HG02981 (cell line): ENCODE measurements at regions not wholly inside any gene's neighbourhood (a gene's known extent, or its start where the extent isn't known, plus 50 kb on each side); places are given as distances from the start of the nearest gene placed in this dataset.
"Not testable (repeated sequence)": the region's sequence is repeated elsewhere in the genome, so short reads cannot be mapped to it uniquely, and the experiment has no call there.

Experiments used
- ATAC-seq: cut with Tn5 transposase; IDR thresholded peaks from one replicate; pipeline ENCODE4 v1.9.1; 2021; ENCODE audit warnings: mild to moderate bottlenecking, moderate library complexity; ENCODE audit not compliant: unreplicated experiment

DNA sequence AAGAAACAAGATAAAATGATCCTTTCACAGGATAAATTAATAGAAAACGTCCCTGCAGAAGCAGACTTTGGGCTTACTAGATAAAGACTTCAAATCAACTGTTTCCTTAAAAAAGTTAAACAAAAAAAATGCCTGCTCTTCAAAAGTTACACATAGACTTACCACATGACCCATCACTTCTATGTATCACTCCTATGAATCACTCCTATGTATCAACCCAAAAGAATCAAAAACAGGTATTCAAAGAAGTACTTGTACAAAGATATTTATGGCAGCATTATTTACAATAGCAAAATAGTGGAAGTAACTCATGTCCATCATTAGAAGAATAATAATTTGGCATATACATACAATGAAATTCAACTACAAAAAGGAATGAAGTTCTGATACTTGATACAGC is 56.3 kb upstream of the PRDM9 start:
- ATAC-seq = no peak

DNA sequence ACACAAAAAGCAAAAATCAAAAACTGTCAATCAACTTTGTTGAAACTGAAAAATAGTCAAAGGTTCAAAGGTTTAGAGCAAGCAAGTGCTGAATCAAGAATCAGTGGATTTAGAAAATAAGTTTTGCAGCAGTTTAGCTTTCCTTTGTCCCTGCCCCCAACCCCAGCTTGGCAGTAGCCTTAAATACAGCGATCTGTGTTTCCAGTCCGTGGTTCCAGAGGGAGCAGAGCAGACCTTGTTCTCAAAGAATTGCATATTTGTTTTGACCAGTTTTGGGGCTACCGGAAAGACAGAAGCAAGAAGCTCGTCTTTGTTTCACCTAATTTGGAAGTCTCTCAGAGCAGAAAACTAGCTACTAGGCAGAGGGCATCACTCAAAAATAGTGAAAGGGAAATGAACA is 57.2 kb upstream of the PRDM9 start:
- ATAC-seq = no peak

DNA sequence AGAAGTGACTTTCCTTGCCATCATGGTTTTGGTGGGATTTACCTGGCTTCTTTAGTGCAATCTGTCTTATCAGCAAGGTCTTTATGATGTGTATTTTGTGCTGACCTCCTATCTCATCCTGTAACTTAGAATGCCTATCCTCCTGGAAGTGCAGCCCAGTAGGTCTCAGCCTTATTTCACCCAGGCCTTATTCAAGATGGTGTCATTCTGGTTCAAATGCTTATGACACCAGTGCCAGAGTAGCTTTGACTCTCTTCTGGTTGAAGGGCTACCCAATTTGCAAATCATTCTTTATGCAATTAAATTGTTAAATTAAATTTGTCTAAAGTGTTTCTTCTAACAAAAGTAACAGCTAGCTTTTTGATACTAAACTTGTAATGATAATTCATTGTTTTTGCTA is 58.8 kb upstream of the PRDM9 start:
- ATAC-seq = no peak

DNA sequence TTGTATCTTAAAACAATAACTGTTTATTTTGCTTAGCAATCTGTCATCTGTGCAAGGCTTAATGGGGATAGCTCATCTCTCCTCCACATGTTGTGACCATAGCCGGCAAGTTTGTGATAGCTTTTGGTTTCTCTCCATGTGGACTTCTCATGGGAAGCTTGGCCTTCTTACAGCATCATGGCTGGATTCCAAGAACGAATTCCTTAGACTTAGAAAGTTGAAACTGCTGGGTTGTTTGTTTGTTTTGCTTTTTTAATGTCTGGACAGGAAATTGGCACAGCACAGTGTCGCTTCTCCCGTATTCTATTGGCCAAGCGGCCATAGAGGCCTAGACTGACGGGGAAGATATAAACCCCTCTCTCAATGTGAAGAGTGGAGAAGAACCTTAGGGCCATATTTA is 61.0 kb upstream of the PRDM9 start:
- ATAC-seq = no peak

DNA sequence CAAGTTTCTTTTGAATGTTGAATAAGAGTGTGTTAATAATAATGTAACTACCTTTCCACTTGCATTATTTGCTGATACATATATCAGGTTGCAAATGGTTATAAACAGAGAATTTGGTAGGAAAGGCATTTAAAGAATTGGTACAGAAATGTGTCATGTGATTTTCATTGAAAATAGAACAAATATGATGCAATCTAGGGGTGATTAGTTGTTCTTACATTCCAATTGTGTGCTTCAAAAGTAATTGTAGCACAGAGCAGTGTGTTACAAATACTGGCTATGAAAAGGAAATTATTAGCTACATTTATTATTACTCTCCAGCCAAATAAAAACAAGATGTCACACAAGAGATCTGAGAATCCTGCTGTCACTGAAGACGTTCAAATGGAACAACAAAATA is 61.8 kb upstream of the PRDM9 start:
- no peak for ATAC-seq

DNA sequence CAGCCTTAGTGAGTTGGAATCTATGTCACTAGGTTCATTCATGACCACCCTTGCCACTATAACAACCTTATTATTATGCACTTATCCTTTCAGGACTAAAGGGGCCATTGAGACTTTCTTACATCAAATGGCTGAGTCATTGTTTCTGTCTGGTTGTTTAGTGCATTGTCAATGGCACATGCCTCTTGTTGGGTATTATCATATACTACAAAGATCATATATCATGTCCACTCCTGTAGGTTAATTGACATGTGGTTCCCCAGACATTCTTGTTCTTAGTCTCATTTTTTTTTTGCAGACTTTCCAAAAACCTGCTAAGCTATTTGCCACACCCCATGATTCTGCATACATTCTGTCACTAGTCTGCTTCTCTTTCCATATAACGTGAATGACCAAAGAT is 66.7 kb upstream of the PRDM9 start:
- ATAC-seq = no peak

DNA sequence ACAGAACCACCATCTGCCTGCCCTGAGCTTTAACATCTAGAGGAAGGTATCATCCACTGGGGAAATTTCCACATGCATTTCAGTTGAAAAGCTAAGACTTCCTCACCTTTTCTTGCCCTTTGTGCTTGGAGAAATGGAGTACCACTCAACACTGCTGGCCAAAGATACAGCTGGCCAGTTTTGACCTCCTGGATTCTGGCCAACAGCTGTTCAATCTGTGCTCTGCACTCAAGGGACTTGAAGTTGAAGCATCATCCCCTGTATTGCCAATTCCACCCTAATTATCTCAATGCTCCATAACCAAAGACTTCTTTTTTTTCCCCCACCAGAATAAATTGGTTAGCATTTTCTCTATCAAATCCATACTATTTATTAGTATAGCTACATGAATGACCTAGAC is 70.4 kb upstream of the PRDM9 start:
- no peak for ATAC-seq

DNA sequence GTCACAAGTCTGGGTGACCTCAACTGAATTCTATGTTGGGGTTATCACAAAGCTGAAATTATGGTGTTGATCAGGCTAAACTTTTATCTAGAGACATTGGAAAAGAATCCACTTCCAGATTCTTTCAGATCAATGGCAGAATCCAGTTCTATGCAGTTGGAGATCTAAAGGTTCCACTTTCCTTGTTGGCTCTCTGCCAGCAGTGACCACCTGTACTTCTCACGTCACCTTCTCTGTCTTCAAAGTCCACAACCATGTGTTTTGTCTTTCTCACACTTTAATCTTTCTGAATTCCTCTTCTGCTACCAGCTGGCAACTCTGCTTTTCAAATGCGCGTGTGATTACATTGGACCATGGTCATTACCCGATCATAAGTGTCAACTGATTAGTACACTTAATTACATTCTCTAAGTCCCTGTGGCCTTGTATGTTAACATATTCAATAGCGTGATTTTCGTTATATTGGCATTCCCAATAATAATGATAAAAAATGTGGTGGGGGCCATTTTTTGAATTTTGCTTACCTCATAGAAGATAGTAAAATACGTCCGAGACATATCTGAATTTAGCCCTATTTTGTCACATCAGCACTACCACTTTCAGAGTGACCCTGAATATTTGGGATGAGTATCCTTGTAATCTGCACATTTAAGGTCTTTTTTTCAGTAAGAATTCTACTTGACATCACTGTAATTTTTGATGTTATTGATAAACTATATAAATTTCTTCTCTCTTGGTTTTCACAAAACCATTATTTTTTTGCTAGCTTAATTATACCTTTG is 73.7 kb upstream of the PRDM9 start:
- no peak for ATAC-seq

DNA sequence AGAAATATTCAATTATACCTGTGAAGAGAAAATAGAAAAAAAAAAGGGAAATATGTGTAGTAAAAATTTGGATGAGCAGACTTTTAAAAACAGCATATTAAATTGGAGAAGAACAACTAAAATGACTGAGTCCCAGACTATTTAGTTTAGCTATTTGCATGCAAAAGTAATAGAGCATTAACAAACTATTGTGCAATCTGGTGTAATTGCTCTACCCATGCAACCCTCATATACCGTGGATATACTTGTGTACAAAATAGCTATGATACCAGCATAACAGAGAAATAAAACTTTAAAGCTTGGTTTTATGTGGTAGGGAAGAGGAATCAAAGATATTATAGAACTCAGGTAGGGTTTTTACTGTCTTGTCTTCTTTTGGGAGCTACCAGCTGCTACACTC is 78.7 kb upstream of the PRDM9 start:
- no peak for ATAC-seq

DNA sequence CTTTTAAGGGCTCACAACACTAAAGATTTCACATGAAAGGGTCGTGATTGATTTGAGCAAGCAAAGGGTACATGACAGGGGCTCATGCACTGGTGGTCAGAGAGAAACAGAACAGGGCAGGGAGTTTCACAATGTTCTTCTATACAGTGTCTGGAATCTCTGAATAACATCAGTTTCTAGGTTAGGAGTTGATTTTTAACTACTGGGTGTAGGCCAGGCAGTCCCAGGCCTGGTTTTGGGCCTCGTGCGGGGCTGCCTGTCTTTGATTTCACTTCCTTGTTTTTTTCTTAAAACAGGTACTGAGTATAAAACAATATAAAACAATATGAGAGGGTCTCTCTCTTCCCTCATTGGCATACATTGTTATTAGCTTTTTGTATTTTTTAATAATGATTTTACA is 87.2 kb upstream of the PRDM9 start:
- ATAC-seq = not testable (repeated sequence)

DNA sequence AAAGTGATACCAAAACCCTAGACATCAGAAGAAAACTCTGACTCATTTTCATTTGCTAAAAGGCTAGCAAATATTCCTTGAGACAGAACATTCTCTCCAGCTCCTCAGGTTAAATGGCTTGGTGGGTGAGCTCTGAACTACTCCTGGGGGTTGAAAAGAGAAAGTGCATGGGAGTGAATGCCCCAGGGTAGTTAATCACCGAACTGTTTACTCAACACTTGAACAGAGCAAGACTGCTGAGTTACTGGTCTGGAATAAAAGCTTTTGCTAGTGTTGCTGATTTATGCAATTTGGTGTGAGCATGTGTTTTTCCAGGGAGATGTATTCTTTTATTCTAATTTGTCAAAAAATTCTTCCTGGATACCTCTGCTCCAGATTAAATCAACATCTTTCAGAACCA is 88.3 kb upstream of the PRDM9 start:
- ATAC-seq = no peak

DNA sequence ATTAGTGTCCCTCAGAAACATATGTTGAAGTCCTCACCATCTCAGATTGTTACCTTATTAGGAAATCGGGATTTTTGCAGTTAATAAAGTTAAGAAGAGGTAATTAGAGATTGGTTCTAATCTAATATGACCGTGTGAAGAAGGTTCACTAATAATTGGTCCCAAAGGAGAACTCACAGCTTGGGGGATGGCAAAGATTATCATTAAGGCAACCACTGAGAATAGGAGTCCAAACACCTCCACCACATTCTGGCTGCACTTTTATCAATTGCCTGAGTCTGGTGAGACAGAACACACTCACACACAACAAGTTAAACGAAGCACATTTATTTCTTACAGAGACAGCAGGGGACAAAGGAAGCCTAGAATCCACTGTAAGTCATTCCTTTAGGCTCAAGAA is 94.9 kb upstream of the PRDM9 start:
- no peak for ATAC-seq

DNA sequence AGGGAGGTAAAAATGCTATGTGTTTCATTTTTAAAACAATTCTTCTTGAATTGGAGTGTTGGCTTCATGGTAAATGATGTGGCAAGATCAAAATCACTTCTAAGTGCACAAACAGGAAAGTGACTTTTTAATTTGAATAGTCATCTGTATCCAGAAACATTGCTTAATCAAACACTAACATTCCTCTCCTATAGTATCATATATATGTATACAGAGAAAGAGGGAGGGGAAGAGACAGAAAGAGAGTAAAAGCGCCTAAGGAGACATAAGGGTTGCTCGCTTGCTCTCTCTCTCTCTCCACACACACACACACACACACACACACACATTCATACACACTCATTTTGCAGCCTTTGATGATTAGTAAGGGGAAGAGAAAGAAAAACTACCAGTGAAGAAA is 95.4 kb upstream of the PRDM9 start:
- no peak for ATAC-seq

DNA sequence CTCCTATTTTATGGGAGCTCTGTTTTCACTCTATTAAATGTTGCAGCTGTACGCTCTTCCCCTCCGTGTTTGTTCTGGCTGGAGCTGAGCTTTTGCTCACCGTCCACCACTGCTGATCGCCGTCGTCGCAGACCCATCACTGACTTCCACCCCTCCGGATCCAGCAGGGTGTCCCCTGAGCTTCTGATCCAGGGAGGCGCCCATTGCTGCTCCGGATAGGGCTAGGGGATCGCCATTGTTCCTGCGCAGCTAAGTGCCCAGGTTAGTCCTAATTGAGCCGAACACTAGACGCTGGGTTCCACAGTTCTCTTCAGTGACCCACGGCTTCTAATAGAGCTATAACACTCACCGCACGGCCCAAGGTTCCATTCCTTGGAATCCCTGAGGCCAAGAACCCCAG is 96.2 kb upstream of the PRDM9 start:
- no peak for ATAC-seq

DNA sequence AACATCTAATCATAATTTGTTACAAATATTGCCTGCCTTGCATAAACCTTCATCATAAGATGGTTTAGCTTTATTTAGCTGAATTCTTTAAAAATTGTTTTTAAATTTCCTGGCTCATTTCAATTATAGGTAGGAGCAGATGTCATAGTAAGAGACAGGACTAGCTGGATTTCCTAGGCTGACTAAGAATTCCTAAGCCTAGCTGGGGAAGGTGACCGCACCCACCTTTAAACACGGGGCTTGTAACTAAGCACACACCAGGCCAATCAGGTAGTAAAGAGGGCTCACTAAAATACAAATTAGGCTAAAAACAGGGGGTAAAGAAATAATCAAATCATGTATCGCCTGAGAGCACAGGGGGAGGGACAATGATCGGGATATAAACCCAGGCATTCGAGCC is 96.6 kb upstream of the PRDM9 start:
- not testable (repeated sequence) for ATAC-seq

DNA sequence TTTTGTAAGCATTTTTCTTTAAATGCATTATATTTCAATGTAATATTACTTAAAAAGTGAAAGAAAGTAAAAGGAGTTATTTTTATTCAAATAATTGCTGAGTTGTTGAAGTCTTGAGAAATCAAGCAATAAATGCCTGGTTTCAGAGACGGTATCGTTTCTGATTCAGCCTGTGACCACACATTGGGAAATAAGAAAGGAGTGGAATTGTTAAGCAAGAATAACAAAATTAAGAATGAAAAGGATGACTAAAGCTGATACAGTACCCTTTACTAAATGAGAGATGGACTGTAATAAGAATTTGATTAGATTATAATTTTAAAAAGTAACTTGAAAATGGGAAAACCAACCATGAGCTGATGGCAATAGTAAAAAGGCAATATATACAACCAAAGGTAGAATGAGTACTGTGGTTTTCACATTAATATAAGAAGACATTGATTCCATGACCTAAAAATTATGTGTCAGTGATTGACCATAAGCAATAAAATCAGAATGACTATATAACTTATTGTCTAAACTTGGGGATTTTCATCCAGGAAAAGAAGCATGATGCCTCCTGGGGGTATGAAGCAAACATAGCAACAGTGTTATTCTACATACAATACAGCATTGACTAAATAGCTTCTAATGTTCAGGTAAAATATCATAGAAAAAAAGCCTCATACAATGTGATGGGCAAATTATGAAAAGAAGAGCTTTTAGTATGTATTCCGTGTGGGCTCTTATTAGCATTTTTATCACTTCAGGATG is 101.9 kb upstream of the PRDM9 start:
- ATAC-seq = no peak

DNA sequence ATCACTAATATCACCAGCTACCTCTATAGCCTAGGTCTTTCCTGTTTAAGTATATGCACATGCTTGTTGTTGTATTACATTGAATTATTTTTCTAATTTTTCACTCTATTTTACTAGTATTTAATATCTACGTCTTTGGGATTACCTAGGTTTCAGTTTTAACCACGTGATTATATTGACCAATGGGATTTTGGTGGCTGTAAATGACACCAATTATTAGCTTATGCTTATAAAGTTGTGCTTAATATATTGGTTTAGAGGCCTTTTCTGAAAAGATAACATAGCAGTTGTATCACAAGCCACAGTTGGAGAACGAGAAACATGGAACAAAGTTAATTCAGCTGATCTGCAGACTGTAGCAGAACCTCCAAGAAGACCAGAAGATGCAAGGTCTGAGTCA is 104.8 kb upstream of the PRDM9 start:
- ATAC-seq = no peak

DNA sequence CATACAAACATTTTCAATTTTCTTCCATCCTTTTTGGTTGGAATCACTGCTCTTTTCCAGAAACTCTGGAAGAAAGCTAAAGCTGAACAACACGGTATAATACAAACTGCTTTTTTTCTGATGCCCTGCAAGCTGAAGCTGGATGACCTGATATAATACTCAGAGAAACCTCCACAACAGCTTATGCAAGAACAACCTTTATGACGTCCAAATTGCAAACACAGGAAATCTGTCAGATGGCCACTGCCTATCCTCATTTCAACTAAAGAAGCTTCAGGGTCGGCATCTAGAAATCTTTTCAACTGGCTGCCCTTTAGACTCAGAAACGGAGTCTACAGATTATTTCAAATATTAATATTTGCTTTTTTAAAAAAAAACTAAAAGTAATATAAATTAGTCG is 106.5 kb upstream of the PRDM9 start:
- no peak for ATAC-seq

DNA sequence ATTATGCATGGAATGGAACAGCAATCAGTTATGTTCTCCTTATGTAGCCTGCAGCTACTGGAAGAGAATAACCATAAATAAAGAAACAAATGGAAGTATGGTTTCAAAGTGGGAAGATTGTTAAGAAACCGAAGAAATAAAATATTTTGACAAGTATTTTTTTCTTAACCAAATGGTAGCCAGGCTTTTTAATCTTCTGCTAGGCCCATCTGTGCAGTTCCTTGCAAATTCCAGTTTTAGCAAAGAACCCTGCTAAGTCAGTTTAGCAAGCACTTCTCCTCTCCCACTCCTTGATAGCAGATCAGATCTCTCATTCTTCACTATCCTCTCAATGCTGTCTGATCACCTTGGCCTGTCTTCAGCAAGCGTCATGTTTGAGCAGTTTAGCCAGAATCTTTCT is 111.1 kb upstream of the PRDM9 start:
- ATAC-seq = no peak

DNA sequence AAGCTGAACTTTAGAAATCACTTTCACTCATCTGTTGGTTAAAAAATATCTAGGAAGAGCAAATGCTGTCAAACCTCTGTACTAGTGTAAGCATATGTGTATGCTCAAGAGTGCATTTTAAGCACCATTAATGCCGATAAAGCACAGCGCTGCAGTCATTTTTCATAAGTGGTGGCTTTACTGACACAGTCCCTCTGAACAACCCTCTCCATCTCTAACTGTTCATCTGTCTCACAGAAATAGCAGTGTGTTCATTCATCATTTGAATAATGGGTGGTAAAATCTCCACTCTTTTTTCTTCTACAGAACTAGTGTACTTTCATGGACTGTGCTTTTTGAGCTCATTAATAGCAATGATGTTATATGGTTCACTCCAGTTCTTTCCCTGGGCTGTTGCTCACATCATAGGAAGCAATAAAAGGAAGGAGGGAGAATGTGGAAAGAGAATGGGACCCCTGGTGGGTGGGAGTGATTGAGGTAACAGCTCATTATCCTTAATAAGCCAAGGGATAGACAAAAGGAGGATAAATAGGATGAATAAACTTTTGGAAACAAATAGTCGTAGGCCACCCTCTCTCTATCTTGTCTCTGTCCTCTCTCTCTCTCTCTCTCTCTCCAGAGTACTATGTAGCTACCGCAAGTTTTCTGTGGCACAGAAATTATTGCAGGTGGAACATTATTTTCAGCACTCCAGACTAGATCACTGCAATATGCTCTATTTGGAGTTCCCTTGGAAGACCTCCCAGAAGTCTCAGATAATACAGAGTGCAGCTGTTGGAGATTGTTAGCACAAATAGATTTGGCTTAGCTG is 117.9 kb upstream of the PRDM9 start:
- no peak for ATAC-seq

DNA sequence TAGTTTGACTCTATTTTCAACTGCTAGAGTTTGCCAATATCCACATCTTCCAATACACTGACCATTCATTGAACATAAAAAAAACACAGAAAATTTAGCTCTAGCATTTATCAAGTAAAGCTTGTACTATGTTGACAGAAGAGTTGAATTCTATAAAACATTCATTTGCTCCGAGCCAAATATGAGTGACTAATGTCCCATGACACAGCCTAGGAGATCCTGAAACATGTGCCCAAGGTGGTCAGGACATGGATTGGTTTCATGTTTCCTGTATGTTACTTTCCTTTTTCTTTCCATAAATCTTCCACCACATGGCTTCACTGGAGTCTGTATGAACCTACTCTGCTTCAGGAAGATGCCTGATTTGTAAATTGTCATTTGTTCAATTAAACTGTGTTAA is 122.4 kb upstream of the PRDM9 start:
- ATAC-seq = no peak

DNA sequence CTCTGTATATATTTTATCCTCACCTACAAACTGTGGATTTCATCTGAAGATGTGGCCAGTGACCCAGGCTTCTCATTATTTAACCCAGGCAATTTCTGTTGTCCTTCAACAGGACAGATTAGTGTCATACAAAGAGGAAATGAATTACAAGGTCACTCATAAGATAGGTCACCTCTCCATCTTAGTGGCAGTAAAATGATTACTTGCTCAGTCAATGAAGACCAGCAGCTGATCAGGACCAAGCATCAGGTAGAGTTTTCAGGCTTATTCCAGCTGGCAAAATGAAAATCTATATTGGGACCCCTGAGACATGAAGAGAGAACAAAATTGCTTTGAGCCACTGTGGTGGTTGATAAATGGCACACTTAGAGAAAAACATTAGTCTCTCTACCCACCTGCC is 135.2 kb upstream of the PRDM9 start:
- no peak for ATAC-seq
